Activated B cell treated with CpG ODN at 0.5 μM for 24 hours (primary cell): ENCODE measurements at regions not wholly inside any gene's neighbourhood (a gene's known extent, or its start where the extent isn't known, plus 50 kb on each side); places are given as distances from the start of the nearest gene placed in this dataset.

Source experiments
- ATAC-seq: fragments of 200-7000 bp; cut with Tn5 transposase; one replicate; pipeline ENCODE4 v1.10.0; 2021; ENCODE audit warnings: low read depth, mild to moderate bottlenecking, moderate library complexity
- CTCF ChIA-PET: fragments of 350-600 bp; sonication (Branson Sonifier 250); formaldehyde crosslinking; loops from one replicate; lab custom pipeline; 2021; ENCODE audit warnings: antibody characterized with exemption; lab: Charles Lee
- POLR2A ChIA-PET: fragments of 350-600 bp; sonication (Branson Sonifier 250); formaldehyde crosslinking; loops from one replicate; lab custom pipeline; 2021; ENCODE audit warnings: antibody characterized with exemption; lab: Charles Lee
- DNase-seq: peaks from one replicate; pipeline ENCODE4 v3.0.0; 2022
- H3K27ac Mint-ChIP-seq: one replicate; pipeline ENCODE4 v1.8.0; 2020; ENCODE audit warnings: mixed read lengths
- H3K27me3 Mint-ChIP-seq: one replicate; pipeline ENCODE4 v1.8.0; 2021; ENCODE audit warnings: mixed read lengths
- H3K36me3 Mint-ChIP-seq: one replicate; pipeline ENCODE4 v1.8.0; 2021; ENCODE audit warnings: low read depth, mixed read lengths
- H3K4me1 Mint-ChIP-seq: one replicate; pipeline ENCODE4 v1.8.0; 2021; ENCODE audit warnings: mixed read lengths
- H3K4me3 Mint-ChIP-seq: one replicate; pipeline ENCODE4 v1.8.0; 2020; ENCODE audit warnings: mild to moderate bottlenecking, mixed read lengths
- H3K9me3 Mint-ChIP-seq: one replicate; pipeline ENCODE4 v1.8.0; 2020; ENCODE audit warnings: mixed read lengths
- CTCF ChIP-seq: fragments of 200-600 bp; IDR thresholded peaks from one replicate; pipeline ENCODE4 v1.8.0; 2022; ENCODE audit warnings: antibody characterized with exemption, mild to moderate bottlenecking
- intact Hi-C: fragments of 100-400 bp; cut with micrococcal nuclease; formaldehyde crosslinking; loops from one replicate; pipeline ENCODE4 v1.15.1; 2024

- H3K4me3 Mint-ChIP-seq: no peak overlapping the region
- no peak for DNase-seq
- no peaks in the 10 kb centered on the region for H3K9me3 Mint-ChIP-seq
- no peak overlapping the region for H3K27ac Mint-ChIP-seq
- ATAC-seq: no peak
- ChIA-PET POLR2A (no interaction called here), CTCF (no interaction called here)
- no peaks in the 10 kb centered on the region for H3K4me1 Mint-ChIP-seq
- no peak for TF ChIP-seq CTCF
- H3K27me3 Mint-ChIP-seq: no peaks in the 10 kb centered on the region
- intact Hi-C loops: no loop called here
- H3K36me3 Mint-ChIP-seq: no peaks in the 10 kb centered on the region
Observed at GRCh38 chr18:6604573-6604941, 125.0 kb upstream of the ARHGAP28 start.

GRCh38 chr18:6605115-6605869 is 124.2 kb upstream of the ARHGAP28 start:
- Mint-ChIP-seq H3K36me3 (no peaks in the 10 kb centered on the region), H3K27me3 (no peaks in the 10 kb centered on the region), H3K4me3 (no peak overlapping the region), H3K27ac (no peak overlapping the region), H3K9me3 (no peaks in the 10 kb centered on the region), H3K4me1 (no peaks in the 10 kb centered on the region)
- DNase-seq (no peak), ATAC-seq (no peak)
- no peak for TF ChIP-seq CTCF
- intact Hi-C loops: no loop called here
- CTCF ChIA-PET: no interaction called here
- POLR2A ChIA-PET: no interaction called here

GRCh38 chr18:6606411-6607085 is 123.0 kb upstream of the ARHGAP28 start:
- Mint-ChIP-seq H3K9me3 (no peaks in the 10 kb centered on the region), H3K27ac (no peak overlapping the region), H3K4me1 (no peaks in the 10 kb centered on the region), H3K4me3 (no peak overlapping the region), H3K36me3 (no peaks in the 10 kb centered on the region), H3K27me3 (no peaks in the 10 kb centered on the region)
- intact Hi-C loops: no loop called here
- no peak for TF ChIP-seq CTCF
- ChIA-PET POLR2A (no interaction called here), CTCF (no interaction called here)
- no peak for ATAC-seq
- DNase-seq: no peak

GRCh38 chr18:6607343-6607742 is 122.2 kb upstream of the ARHGAP28 start:
- intact Hi-C loops: no loop called here
- DNase-seq (no peak), ATAC-seq (no peak)
- H3K9me3 Mint-ChIP-seq: no peaks in the 10 kb centered on the region
- no peak overlapping the region for H3K4me3 Mint-ChIP-seq
- TF ChIP-seq CTCF: no peak
- no peaks in the 10 kb centered on the region for H3K36me3 Mint-ChIP-seq
- CTCF ChIA-PET: no interaction called here
- H3K27me3 Mint-ChIP-seq: no peaks in the 10 kb centered on the region
- no peaks in the 10 kb centered on the region for H3K4me1 Mint-ChIP-seq
- H3K27ac Mint-ChIP-seq: no peak overlapping the region
- POLR2A ChIA-PET: no interaction called here

- no peak overlapping the region for H3K4me3 Mint-ChIP-seq
Observed at GRCh38 chr18:6609666-6610264, 119.8 kb upstream of the ARHGAP28 start.

More at GRCh38 chr18:6609666-6610264, 119.8 kb upstream of the ARHGAP28 start:
- intact Hi-C loops: no loop called here
- Mint-ChIP-seq H3K27ac (no peak overlapping the region), H3K36me3 (no peaks in the 10 kb centered on the region), H3K9me3 (no peaks in the 10 kb centered on the region), H3K27me3 (no peaks in the 10 kb centered on the region), H3K4me1 (no peaks in the 10 kb centered on the region)
- DNase-seq: no peak
- ATAC-seq: no peak
- no peak for TF ChIP-seq CTCF
- ChIA-PET POLR2A (no interaction called here), CTCF (no interaction called here)
